Brain microvascular endothelial cell (primary cell): ENCODE measurements at regions not wholly inside any gene's neighbourhood (a gene's known extent, or its start where the extent isn't known, plus 50 kb on each side); places are given as distances from the start of the nearest gene placed in this dataset.

ENCODE experiments used
- DNase-seq: peaks from one replicate; pipeline ENCODE4 v3.0.0-alpha.2; 2020
- H3K27ac ChIP-seq: fragments of 250-450 bp; sonication (Bioruptor Pico); 2 replicates; pipeline ENCODE4 v1.5.1; 2020; ENCODE audit warnings: mild to moderate bottlenecking, moderate library complexity
- H3K27me3 ChIP-seq: fragments of 250-450 bp; sonication (Bioruptor Pico); replicated peaks from 2 replicates; pipeline ENCODE4 v1.5.1; 2020; ENCODE audit warnings: mild to moderate bottlenecking
- H3K36me3 ChIP-seq: fragments of 250-450 bp; sonication (Bioruptor Pico); replicated peaks from 2 replicates; pipeline ENCODE4 v1.5.1; 2020; ENCODE audit warnings: mild to moderate bottlenecking
- H3K4me3 ChIP-seq: 2 replicates; pipeline ENCODE4 v1.5.1; 2011; ENCODE audit warnings: low read depth, mild to moderate bottlenecking, control low read depth, low read length, moderate library complexity
- in situ Hi-C: cut with HindIII; loops from 2 replicates; pipeline ENCODE4 v1.10.0; 2017; ENCODE audit warnings: low sequenced_read_pairs, low pct_ligation_motif_present
- TF ChIP-seq, protein P1 (sequence below): IDR thresholded peaks from 2 replicates; pipeline ENCODE4 v1.5.1; 2011; ENCODE audit warnings: low read depth, mild to moderate bottlenecking, moderate library complexity, low read length, control low read depth, inconsistent platforms; ENCODE audit errors: missing control alignments

DNA sequence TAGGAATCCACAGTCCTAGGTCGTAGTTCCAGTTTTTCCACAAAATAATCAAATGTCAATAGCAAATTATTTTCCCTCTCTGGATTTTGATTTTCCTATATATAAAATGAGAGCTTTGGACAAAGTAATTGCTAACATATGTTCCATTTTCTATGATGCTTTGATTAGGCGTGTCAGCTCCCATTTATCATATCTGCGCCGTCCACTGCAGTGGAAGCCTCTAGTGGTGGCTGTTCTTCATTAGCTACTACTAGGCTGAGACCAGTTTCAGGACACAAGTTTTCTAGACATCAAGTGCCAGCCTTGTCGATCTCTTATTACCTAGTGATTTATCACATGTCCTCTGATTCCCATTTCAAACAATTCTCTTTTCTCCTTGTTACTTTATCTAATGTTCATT, 271.5 kb downstream of the TUSC7 start:
- Histone ChIP-seq H3K4me3 (no peak overlapping the region), H3K36me3 (no peaks in the 10 kb centered on the region), H3K27ac (no peak overlapping the region), H3K27me3 (no peaks in the 10 kb centered on the region)
- in situ Hi-C loops = no loop called here
- TF ChIP-seq, protein P1, sequence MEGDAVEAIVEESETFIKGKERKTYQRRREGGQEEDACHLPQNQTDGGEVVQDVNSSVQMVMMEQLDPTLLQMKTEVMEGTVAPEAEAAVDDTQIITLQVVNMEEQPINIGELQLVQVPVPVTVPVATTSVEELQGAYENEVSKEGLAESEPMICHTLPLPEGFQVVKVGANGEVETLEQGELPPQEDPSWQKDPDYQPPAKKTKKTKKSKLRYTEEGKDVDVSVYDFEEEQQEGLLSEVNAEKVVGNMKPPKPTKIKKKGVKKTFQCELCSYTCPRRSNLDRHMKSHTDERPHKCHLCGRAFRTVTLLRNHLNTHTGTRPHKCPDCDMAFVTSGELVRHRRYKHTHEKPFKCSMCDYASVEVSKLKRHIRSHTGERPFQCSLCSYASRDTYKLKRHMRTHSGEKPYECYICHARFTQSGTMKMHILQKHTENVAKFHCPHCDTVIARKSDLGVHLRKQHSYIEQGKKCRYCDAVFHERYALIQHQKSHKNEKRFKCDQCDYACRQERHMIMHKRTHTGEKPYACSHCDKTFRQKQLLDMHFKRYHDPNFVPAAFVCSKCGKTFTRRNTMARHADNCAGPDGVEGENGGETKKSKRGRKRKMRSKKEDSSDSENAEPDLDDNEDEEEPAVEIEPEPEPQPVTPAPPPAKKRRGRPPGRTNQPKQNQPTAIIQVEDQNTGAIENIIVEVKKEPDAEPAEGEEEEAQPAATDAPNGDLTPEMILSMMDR = no peak
- no peak for DNase-seq

DNA sequence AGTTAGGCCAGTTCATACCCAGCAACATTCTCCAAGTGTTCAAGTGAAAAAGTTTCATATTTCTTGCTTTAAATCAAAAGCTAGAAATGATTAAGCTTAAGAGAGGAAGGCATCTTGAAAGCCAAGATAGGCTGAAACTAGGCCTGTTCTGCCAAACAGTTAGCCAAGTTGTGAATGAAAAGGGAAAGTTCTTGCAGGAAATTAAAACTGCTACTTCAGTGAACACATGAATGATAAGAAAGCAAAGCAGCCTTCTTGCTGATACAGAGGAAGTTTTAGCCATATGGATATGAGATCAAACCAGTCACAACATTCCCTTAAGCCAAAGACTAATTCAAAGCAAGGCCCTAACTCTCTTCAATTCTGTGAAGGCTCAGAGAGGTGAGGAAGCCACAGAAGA, 274.7 kb downstream of the TUSC7 start:
- H3K36me3 ChIP-seq = no peaks in the 10 kb centered on the region
- no peak overlapping the region for H3K4me3 ChIP-seq
- DNase-seq = no peak
- no peaks in the 10 kb centered on the region for H3K27me3 ChIP-seq
- in situ Hi-C loops = no loop called here
- H3K27ac ChIP-seq = no peak overlapping the region
- TF ChIP-seq, protein P1 = no peak

GRCh38 chr3:116994351-116994879, 284.8 kb downstream of the TUSC7 start:
- Histone ChIP-seq H3K4me3 (no peak overlapping the region), H3K27ac (no peak overlapping the region), H3K36me3 (no peaks in the 10 kb centered on the region), H3K27me3 (no peaks in the 10 kb centered on the region)
- TF ChIP-seq, protein P1 = no peak
- no peak for DNase-seq
- in situ Hi-C loops = no loop called here

DNA sequence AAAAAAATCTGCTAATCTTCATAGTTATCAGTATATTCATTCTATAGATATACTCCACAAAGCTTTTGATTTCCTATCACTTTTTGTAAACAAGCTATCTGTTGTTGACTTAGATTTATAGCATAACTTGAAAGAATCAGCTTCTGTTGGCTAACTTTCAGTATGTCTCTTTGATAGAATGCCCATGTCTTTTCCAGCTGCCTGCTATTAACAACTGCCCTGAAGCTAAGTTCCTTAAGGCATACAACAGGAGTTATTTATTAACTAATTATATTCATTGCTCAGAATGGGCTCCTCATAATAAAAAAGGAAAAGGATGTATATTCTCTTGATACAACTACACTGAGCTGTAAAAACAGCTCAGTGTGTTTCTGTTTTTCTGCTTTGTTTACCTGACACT, 293.9 kb downstream of the TUSC7 start:
- Histone ChIP-seq H3K27me3 (no peaks in the 10 kb centered on the region), H3K27ac (no peak overlapping the region), H3K36me3 (no peaks in the 10 kb centered on the region), H3K4me3 (no peak overlapping the region)
- in situ Hi-C loops = no loop called here
- DNase-seq = no peak
- TF ChIP-seq, protein P1 = no peak

GRCh38 chr3:117005274-117005673, 295.7 kb downstream of the TUSC7 start:
- H3K36me3 ChIP-seq = no peaks in the 10 kb centered on the region
- in situ Hi-C loops = no loop called here
- no peak for DNase-seq
- H3K27ac ChIP-seq = no peak overlapping the region
- TF ChIP-seq, protein P1 = no peak
- no peak overlapping the region for H3K4me3 ChIP-seq
- H3K27me3 ChIP-seq = no peaks in the 10 kb centered on the region

DNA sequence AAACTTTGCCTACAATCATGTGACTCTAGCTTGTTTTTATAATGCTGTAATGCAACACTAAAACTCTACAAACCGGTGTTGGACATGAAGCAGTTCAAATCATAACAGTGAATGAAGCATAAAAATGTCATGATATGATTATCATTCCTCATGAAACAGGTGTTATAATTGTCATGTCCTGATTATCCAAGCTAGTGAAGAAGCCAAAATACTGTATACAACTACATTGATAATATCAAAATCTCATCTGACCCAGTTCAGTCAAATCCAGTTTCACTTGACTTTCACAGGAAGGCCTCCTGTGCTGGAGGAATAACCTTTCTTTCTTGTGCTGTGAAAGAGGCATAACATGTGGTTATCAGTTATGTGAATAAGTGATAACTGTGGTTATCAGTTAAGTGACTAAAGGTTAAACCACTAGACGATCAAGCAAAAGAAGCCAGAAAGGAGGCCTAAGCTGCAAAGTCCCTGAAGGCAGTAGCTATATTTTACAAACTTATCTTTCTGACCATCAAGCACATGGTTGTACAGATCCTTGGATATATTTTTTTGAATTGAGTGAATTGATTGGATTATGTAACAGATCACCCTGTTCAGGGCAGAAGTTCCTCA, 296.4 kb downstream of the TUSC7 start:
- TF ChIP-seq, protein P1 = no peak
- DNase-seq = no peak
- no peak overlapping the region for H3K4me3 ChIP-seq
- no peaks in the 10 kb centered on the region for H3K36me3 ChIP-seq
- in situ Hi-C loops = no loop called here
- H3K27me3 ChIP-seq = no peaks in the 10 kb centered on the region
- H3K27ac ChIP-seq = no peak overlapping the region
